Stimulated activated CD4-positive, alpha-beta T cell treated with anti-CD3 and anti-CD28 coated beads, Interleukin-4, amount 100 ng/mL, for 1 hour (primary cell): ENCODE measurements at regions not wholly inside any gene's neighbourhood (a gene's known extent, or its start where the extent isn't known, plus 50 kb on each side); places are given as distances from the start of the nearest gene placed in this dataset.
"Not testable (repeated sequence)": the region's sequence is repeated elsewhere in the genome, so short reads cannot be mapped to it uniquely, and the experiment has no call there.

Experiments
- DNase-seq: peaks from one replicate; pipeline ENCODE4 v3.0.0-alpha.2; 2020

- DNase-seq = no peak
Observed at GRCh38 chr5:136924490-136924889, 559.1 kb upstream of the TRPC7 start.

- no peak for DNase-seq
Observed at GRCh38 chr5:136910625-136911024, 545.3 kb upstream of the TRPC7 start.

GRCh38 chr5:136909906-136910305, 544.6 kb upstream of the TRPC7 start:
- DNase-seq = no peak

- no peak for DNase-seq
Observed at GRCh38 chr5:136907371-136907770, 542.0 kb upstream of the TRPC7 start.

- no peak for DNase-seq
Observed at GRCh38 chr5:136906545-136906944, 541.2 kb upstream of the TRPC7 start.

GRCh38 chr5:136905571-136905970, 540.2 kb upstream of the TRPC7 start:
- no peak for DNase-seq

- DNase-seq = no peak
Observed at GRCh38 chr5:136894070-136894469, 528.7 kb upstream of the TRPC7 start.

GRCh38 chr5:136892000-136892399, 526.7 kb upstream of the TRPC7 start:
- DNase-seq = no peak

GRCh38 chr5:136891175-136891972, 526.0 kb upstream of the TRPC7 start:
- no peak for DNase-seq

- DNase-seq = no peak
Observed at GRCh38 chr5:136890431-136891148, 525.2 kb upstream of the TRPC7 start.

- no peak for DNase-seq
Observed at GRCh38 chr5:136886608-136887007, 521.3 kb upstream of the TRPC7 start.

- no peak for DNase-seq
Observed at GRCh38 chr5:136864960-136865359, 499.6 kb upstream of the TRPC7 start.

GRCh38 chr5:136856648-136857047, 491.3 kb upstream of the TRPC7 start:
- DNase-seq = no peak

GRCh38 chr5:136853971-136854370, 488.6 kb upstream of the TRPC7 start:
- no peak for DNase-seq

GRCh38 chr5:136840601-136841000, 475.3 kb upstream of the TRPC7 start:
- DNase-seq = no peak

GRCh38 chr5:136836093-136836492, 470.7 kb upstream of the TRPC7 start:
- no peak for DNase-seq

GRCh38 chr5:136820848-136821247, 455.5 kb upstream of the TRPC7 start:
- no peak for DNase-seq

- no peak for DNase-seq
Observed at GRCh38 chr5:136819526-136820302, 454.4 kb upstream of the TRPC7 start.

GRCh38 chr5:136816327-136816726, 451.0 kb upstream of the TRPC7 start:
- DNase-seq = no peak

- no peak for DNase-seq
Observed at GRCh38 chr5:136814619-136815378, 449.5 kb upstream of the TRPC7 start.

- DNase-seq = not testable (repeated sequence)
Observed at GRCh38 chr5:136812270-136812669, 446.9 kb upstream of the TRPC7 start.

- no peak for DNase-seq
Observed at GRCh38 chr5:136811551-136811950, 446.2 kb upstream of the TRPC7 start.

- no peak for DNase-seq
Observed at GRCh38 chr5:136811086-136811485, 445.7 kb upstream of the TRPC7 start.
